HCT116 (cell line): ENCODE measurements at regions not wholly inside any gene's neighbourhood (a gene's known extent, or its start where the extent isn't known, plus 50 kb on each side); places are given as distances from the start of the nearest gene placed in this dataset.

ENCODE experiments used
- ATAC-seq: fragments of 200-7000 bp; cut with Tn5 transposase; 2 replicates; pipeline ENCODE4 v1.9.1; 2020; ENCODE audit warnings: mild to moderate bottlenecking, moderate library complexity
- BruUV-seq: library from RNA; stranded (reverse); fragments of 400-500 nt; replicated peaks from 2 replicates; lab custom pipeline; 2021; lab: Mats Ljungman, UMichigan
- CTCF ChIA-PET: fragments of 300-600 bp; sonication (Branson Sonifier 250); formaldehyde crosslinking; loops from one replicate; lab custom pipeline; 2021; ENCODE audit warnings: antibody characterized with exemption; lab: Charles Lee
- POLR2A ChIA-PET: fragments of 300-600, 350-600 bp; sonication (Branson Sonifier 250); formaldehyde crosslinking; loops from one replicate; lab custom pipeline; 2021; ENCODE audit warnings: antibody characterized with exemption; lab: Charles Lee
- RAD21 ChIA-PET, 2 experiments: fragments of 300-600 bp; sonication (Branson Sonifier 250); formaldehyde crosslinking; loops; one replicate each; lab custom pipeline; 2023; ENCODE audit warnings: low total read pairs in 2 of 2; ENCODE audit not compliant: uncharacterized antibody in 2 of 2, unreplicated experiment in 2 of 2, low non-redundant PET in 1 of 2; lab: Charles Lee
- DNase-seq: peaks from one replicate; pipeline ENCODE4 v3.0.0-alpha.2; 2010; ENCODE audit warnings: low read depth, low spot score
- H2AFZ ChIP-seq: fragments of 200-600 bp; shearing (Covaris generic), sonication (generic); 2 replicates; pipeline ENCODE4 v1.6.1; 2017; ENCODE audit warnings: low read depth, mixed run types, mixed read lengths, antibody characterized with exemption, low read length; ENCODE audit not compliant: poor library complexity, severe bottlenecking
- H3K27ac ChIP-seq: 2 replicates; pipeline ENCODE4 v1.5.1; 2012; ENCODE audit warnings: low read depth, low read length
- H3K27me3 ChIP-seq: fragments of 200-600 bp; sonication (generic); 2 replicates; pipeline ENCODE4 v1.6.1; 2016; ENCODE audit warnings: mixed run types, low read length, mixed read lengths; ENCODE audit not compliant: insufficient read depth
- H3K36me3 ChIP-seq, 2 experiments: fragments of 200-500 bp in 1 of 2; fragments of 200-600 bp in 1 of 2; sonication (Bioruptor generic) in 1 of 2; sonication (generic) in 1 of 2; 2 replicates each; pipeline versions ENCODE4 v1.5.1 to v1.6.1; 2014 to 2016; ENCODE audit warnings: low read length in 2 of 2, inconsistent platforms in 1 of 2, mixed read lengths in 1 of 2, mixed run types in 1 of 2; ENCODE audit not compliant: insufficient read depth in 2 of 2, control insufficient read depth in 1 of 2
- H3K4me1 ChIP-seq, 2 experiments: fragments of 200-600 bp in 1 of 2; sonication (generic) in 1 of 2; 2 replicates each; pipeline versions ENCODE4 v1.5.1 to v1.6.1; 2012 to 2017; ENCODE audit warnings: low read length in 2 of 2, inconsistent platforms in 1 of 2, mild to moderate bottlenecking in 1 of 2, mixed read lengths in 1 of 2, mixed run types in 1 of 2, moderate library complexity in 1 of 2; ENCODE audit not compliant: insufficient read depth in 2 of 2, control insufficient read depth in 1 of 2
- H3K4me2 ChIP-seq: fragments of 200-600 bp; sonication (generic); 2 replicates; pipeline ENCODE4 v1.6.1; 2017; ENCODE audit warnings: mixed run types, low read length, mixed read lengths
- H3K4me3 ChIP-seq, 2 experiments: fragments of 200-600 bp in 1 of 2; sonication (generic) in 1 of 2; replicated peaks in 1 of 2; 2 replicates each; pipeline ENCODE4 v1.5.1; 2011 to 2016; ENCODE audit warnings: low read length in 2 of 2, control low read depth in 1 of 2, low read depth in 1 of 2, mild to moderate bottlenecking in 1 of 2, mixed read lengths in 1 of 2, mixed run types in 1 of 2
- H3K79me2 ChIP-seq: fragments of 200-600 bp; sonication (generic); 2 replicates; pipeline ENCODE4 v1.6.1; 2017; ENCODE audit warnings: mild to moderate bottlenecking, mixed run types, low read length, moderate library complexity, mixed read lengths; ENCODE audit not compliant: insufficient read depth
- H3K9ac ChIP-seq: fragments of 200-600 bp; sonication (generic); 2 replicates; pipeline ENCODE4 v1.6.1; 2016; ENCODE audit warnings: low read length, mixed read lengths
- H3K9me2 ChIP-seq: fragments of 200-600 bp; sonication (generic), shearing (Covaris generic); 2 replicates; pipeline ENCODE4 v1.6.1; 2017; ENCODE audit warnings: mixed run types, mild to moderate bottlenecking, moderate library complexity; ENCODE audit not compliant: insufficient read depth
- H3K9me3 ChIP-seq, 2 experiments: fragments of 200-500 bp in 1 of 2; fragments of 200-600 bp in 1 of 2; sonication (Bioruptor generic) in 1 of 2; sonication (generic) in 1 of 2; 2 replicates each; pipeline ENCODE4 v1.6.1; 2014 to 2017; ENCODE audit warnings: low read length in 2 of 2, mixed read lengths in 2 of 2, inconsistent platforms in 1 of 2, low read depth in 1 of 2, mild to moderate bottlenecking in 1 of 2, mixed run types in 1 of 2, moderate library complexity in 1 of 2; ENCODE audit not compliant: control insufficient read depth in 1 of 2, insufficient read depth in 1 of 2
- H4K20me1 ChIP-seq: fragments of 200-600 bp; sonication (generic), shearing (Covaris generic); 2 replicates; pipeline ENCODE4 v1.6.1; 2017; ENCODE audit warnings: mixed run types, mild to moderate bottlenecking, moderate library complexity; ENCODE audit not compliant: insufficient read depth
- CBX3 ChIP-seq: IDR thresholded peaks from 2 replicates; pipeline ENCODE4 v1.6.1; 2012; ENCODE audit warnings: low read depth
- CTCF ChIP-seq, 3 experiments: fragments of 200-600 bp in 1 of 3; sonication (generic) in 1 of 3; IDR thresholded peaks in 2 of 3; conservative IDR thresholded peaks in 1 of 3; 2 replicates each; pipeline ENCODE4 v1.5.1; 2012 to 2017; ENCODE audit warnings: low read depth in 2 of 3, low read length in 2 of 3, antibody characterized with exemption in 1 of 3, borderline replicate concordance in 1 of 3, control low read depth in 1 of 3, mild to moderate bottlenecking in 1 of 3, mixed read lengths in 1 of 3, mixed run types in 1 of 3, moderate library complexity in 1 of 3; ENCODE audit not compliant: insufficient read depth in 1 of 3
- ELF1 ChIP-seq: IDR thresholded peaks from 2 replicates; pipeline ENCODE4 v1.6.1; 2012; ENCODE audit warnings: low read depth, borderline replicate concordance
- EZH2 ChIP-seq: fragments of 200-600 bp; sonication (generic); IDR thresholded peaks from 2 replicates; pipeline ENCODE4 v1.6.1; 2017; ENCODE audit warnings: antibody characterized with exemption, mixed run types
- EZH2phosphoT487 ChIP-seq: fragments of 200-600 bp; IDR thresholded peaks from 2 replicates; pipeline ENCODE4 v1.6.1; 2018; ENCODE audit warnings: antibody characterized with exemption, borderline replicate concordance
- FOSL1 ChIP-seq: IDR thresholded peaks from 2 replicates; pipeline ENCODE4 v1.6.1; 2012; ENCODE audit warnings: low read depth
- POLR2AphosphoS5 ChIP-seq: IDR thresholded peaks from 2 replicates; pipeline ENCODE4 v1.6.1; 2011; ENCODE audit warnings: mild to moderate bottlenecking, low read depth, low read length, moderate library complexity
- RAD21 ChIP-seq: IDR thresholded peaks from 2 replicates; pipeline ENCODE4 v1.6.1; 2012; ENCODE audit warnings: low read depth, mild to moderate bottlenecking
- SP1 ChIP-seq: IDR thresholded peaks from 2 replicates; pipeline ENCODE4 v1.6.1; 2012; ENCODE audit warnings: low read depth
- TCF7L2 ChIP-seq: IDR thresholded peaks from 2 replicates; pipeline ENCODE4 v1.7.0; 2011; ENCODE audit warnings: borderline replicate concordance, inconsistent platforms; ENCODE audit not compliant: insufficient read depth, insufficient read length; ENCODE audit errors: extremely low read depth
- ZBTB33 ChIP-seq: IDR thresholded peaks from 2 replicates; pipeline ENCODE4 v1.6.1; 2011; ENCODE audit warnings: mild to moderate bottlenecking, low read length, moderate library complexity; ENCODE audit not compliant: insufficient replicate concordance; ENCODE audit errors: extremely low read depth
- intact Hi-C: fragments of 100-400 bp; cut with micrococcal nuclease; formaldehyde crosslinking; loops from 2 replicates; pipeline ENCODE4 v1.10.0; 2022

- H3K27ac ChIP-seq = no peak overlapping the region
- DNase-seq (no peak), ATAC-seq (no peak)
- no peaks in the 10 kb centered on the region for H3K9me3 ChIP-seq
- H3K4me3 ChIP-seq = no peak overlapping the region
- no peaks in the 10 kb centered on the region for H3K4me1 ChIP-seq
- H4K20me1 ChIP-seq = no peaks in the 10 kb centered on the region
- ChIA-PET POLR2A (no interaction called here), CTCF (no interaction called here), RAD21 (no interaction called here)
- H3K9ac ChIP-seq = no peak overlapping the region
- intact Hi-C loops = no loop called here
- no peak overlapping the region for H3K4me2 ChIP-seq
- no peak overlapping the region for H2AFZ ChIP-seq
- no TSS peak for BruUV-seq
- H3K79me2 ChIP-seq = no peaks in the 10 kb centered on the region
- H3K36me3 ChIP-seq = no peaks in the 10 kb centered on the region
- no peaks in the 10 kb centered on the region for H3K27me3 ChIP-seq
- TF ChIP-seq TCF7L2 (no peak), SP1 (no peak), CTCF (IDR thresholded peaks at IDR 0.05 in 2 of 3, conservative IDR thresholded peaks at IDR 0.05 in 1 of 3; ENCODE audit: borderline replicate concordance in 1 of 3, insufficient read depth in 1 of 3, low read depth in 2 of 3, low read length in 2 of 3) (no peak), POLR2AphosphoS5 (no peak), EZH2phosphoT487 (no peak), RAD21 (no peak), CBX3 (no peak), EZH2 (no peak), ELF1 (no peak), FOSL1 (no peak), ZBTB33 (no peak)
- no peaks in the 10 kb centered on the region for H3K9me2 ChIP-seq
Observed at GRCh38 chr10:21388589-21388988, 136.9 kb downstream of the SKIDA1 start.
